GM18858 (cell line): ENCODE measurements at regions not wholly inside any gene's neighbourhood (a gene's known extent, or its start where the extent isn't known, plus 50 kb on each side); places are given as distances from the start of the nearest gene placed in this dataset.

Source experiments
- ATAC-seq: cut with Tn5 transposase; IDR thresholded peaks from one replicate; pipeline ENCODE4 v1.9.1; 2021; ENCODE audit not compliant: unreplicated experiment

DNA sequence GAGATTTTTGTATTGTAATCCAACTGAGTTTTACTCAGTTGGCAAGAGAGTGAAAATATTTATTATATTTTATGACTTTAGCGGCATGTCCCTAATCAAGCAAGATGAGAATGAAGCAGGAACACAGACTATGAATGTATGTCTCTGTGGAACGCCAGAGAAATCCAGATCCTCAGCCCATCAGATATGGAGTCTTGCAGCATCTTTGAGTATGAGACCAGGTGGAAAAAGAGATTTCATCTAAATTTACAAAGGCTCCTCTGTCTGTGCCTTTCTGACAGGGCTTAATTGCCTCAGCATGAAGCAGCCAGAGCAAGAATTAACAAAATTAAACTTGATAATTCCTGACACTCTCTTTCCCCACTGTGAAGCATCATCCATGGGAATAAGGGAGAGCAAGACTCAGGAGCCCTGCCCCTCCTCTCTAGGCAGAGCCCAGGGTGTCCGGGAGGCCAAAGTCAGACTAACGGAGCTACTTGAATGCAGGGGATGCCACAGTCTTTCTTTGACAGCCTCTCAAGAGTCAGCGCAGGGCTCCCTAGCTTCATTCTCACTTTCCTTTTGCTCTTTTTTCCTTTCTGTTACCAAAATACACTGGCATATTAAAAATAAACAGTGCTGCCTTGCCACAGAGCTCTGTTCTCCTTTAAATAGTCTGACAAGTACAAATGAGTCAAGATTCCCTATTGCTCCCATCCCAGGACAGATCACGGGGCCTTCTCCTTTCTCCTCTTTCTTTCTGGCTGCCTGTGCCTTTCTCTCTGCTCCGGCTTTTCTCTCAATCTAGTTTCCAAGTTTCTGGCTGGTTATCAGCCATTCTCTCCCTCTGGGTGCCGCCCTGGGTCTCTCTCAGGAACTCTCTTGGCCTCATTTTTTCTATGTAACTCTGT lies 132.2 kb upstream of the INHBA start:
- no peak for ATAC-seq

GRCh38 chr7:41832941-41833340 lies 130.1 kb upstream of the INHBA start:
- no peak for ATAC-seq

- no peak for ATAC-seq
Observed at GRCh38 chr7:41830271-41830670, 127.4 kb upstream of the INHBA start.

GRCh38 chr7:41828911-41829310 lies 126.0 kb upstream of the INHBA start:
- ATAC-seq = no peak

- no peak for ATAC-seq
Observed at GRCh38 chr7:41826641-41827040, 123.8 kb upstream of the INHBA start.

DNA sequence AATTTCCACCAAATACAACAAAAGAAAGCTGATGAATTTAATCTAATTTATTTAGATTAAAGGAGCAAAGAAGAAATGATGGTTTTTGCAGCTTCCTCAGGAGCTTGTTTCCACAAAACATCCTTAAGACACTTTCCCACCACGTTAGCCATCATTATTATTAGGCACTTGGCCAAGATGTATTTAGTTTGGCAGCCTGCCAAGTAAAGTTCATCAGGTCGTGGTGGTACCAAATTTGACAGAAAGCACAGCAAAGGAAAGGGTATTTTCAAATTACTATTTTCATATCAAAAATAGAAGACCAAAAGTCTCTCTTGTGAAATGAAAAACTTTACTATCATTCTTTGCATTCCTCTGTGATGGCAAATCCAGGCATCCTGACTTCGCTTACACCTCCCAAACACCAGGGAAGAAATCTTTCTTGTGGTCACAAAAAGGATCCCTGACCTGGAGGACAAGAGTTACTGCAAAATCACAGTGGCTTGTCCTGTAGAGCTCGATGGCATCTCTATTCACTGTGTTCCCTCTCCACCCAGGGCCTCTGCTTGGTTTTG lies 123.1 kb upstream of the INHBA start:
- no peak for ATAC-seq

DNA sequence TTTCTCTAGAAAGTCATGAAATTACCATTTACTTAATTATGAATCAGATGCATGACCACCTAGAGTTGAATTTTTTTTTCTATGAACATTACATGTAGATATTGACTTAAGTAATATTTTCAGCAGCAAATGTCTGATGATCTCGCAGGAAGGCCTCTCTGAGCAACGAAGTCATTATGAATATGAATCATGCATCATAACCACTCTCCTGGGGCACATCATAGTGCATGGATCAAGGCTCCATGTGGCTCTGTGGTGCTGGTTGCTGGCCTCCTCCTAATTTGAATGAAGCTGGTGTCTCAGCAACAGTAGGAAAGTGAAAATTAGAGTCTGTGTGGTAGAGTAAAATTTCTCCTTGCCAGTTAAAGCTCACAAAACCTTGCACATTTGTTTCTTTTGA lies 121.4 kb upstream of the INHBA start:
- ATAC-seq = no peak

DNA sequence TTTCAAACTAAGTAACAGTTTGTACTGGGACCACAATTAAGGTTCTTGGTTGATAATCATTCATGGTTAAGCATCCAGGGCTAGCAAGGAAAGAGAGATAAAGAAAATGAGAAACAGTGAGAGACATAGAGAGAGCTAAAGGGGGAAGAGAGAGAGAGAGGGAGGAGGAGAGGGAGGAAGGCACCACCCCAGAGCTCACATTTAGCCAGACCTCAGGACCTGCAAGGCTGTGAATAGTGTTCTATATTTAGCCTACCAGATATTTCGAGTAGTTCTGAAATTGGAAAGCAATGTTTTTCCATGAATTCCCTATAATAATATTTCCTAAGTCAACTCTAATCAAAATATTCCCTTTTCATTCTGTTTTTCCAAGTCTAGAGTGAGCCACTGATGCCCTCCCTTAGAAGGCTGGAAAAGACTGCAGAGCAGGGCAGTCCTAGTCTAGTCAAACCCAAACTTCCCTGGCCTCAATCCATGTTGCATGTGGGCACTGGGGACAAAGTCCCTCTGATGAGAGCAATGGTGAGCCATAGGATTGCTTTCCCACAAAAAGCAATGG lies 119.4 kb upstream of the INHBA start:
- ATAC-seq = no peak

DNA sequence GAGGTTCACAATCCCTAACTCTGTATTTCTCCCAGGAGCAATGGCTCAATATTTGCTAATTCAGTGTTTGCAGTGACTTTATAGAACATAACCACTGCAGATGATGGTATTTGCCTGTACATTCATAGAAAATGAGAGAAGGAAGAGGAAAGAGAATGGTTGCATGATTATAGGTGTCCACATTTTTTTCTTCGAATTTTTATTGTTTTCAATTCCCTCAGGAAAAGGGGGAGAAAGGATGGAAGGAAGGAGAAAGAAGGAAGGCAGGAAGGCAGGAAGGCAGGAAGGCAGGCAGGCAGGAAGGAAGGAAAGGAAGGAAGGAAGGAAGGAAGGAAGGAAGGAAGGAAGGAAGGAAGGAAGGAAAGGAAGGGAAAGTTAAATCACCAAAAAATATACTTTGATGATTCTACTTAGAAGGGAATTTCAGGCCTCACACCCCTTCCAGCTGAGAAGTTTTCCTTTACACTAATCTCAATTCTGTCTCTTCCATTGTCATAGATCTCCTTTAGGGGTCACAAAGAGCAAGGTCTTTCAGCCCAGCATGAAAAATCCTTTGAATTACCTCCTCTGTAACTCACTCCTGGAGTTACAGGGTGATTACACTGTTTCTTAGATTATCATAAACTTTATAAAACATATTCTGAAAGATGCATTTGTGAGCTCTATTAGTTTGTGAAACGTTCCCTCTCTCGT lies 118.8 kb upstream of the INHBA start:
- ATAC-seq = no peak

- no peak for ATAC-seq
Observed at GRCh38 chr7:41820111-41820671, 117.3 kb upstream of the INHBA start.

DNA sequence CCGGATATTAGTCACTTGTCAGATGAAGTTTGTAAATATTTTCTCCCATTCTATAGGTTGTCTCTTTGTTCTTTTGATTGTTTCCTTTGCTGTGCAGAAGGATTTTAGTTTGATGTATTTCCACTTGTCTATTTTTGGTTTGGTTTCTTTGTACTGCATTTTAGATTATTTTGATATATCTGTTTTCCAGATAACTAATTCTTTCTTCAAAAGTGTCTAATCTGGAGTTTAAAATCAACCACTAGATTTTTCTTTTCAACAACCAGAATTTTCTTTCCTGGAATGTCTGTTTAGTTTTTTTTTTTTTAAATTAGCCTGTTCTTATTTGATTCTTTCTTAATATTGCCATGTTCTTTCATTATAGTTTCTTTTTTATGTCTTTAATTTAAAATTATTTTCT lies 116.8 kb upstream of the INHBA start:
- no peak for ATAC-seq

GRCh38 chr7:41818765-41819398 lies 116.0 kb upstream of the INHBA start:
- no peak for ATAC-seq

DNA sequence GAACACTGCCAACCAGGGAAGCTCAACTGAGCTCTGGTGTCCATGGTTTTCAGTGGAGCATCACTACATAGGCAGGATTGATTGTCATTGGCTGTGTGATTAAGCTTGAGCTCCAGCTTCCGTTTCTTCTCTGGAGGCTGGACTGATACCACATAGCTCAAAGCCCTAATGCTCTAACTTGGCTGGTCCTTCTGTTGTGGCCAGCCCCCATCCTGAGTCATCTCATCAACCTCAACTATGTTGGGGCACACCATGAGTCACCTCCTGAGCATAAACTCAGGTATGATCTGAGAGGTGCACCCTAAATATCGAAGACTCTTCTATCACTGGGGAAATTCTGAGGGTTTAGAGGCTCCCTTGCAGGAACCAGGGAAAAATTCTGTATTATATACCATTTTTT lies 114.5 kb upstream of the INHBA start:
- ATAC-seq = peak; percentile 59

GRCh38 chr7:41816111-41816510 lies 113.2 kb upstream of the INHBA start:
- peak; percentile 33 for ATAC-seq

DNA sequence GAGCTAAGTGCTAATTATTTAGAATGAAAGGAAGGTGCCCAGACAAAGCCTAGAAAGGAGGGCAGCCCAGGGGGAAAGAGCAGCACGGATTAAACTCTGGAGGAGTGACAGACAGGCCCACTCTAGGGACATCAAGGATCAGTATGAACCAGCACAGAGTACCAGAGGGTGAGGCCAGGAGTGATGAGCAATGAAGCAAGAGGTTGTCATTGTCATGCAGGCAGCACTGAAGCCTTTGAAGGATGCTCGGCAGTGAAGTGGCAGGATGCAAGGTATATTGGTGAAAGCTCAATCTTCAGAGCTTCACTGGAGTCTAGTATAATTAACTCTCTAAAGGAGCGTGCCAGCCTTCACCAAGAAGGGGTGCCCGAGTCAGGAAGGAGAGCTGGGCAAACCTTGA lies 112.0 kb upstream of the INHBA start:
- ATAC-seq = no peak

DNA sequence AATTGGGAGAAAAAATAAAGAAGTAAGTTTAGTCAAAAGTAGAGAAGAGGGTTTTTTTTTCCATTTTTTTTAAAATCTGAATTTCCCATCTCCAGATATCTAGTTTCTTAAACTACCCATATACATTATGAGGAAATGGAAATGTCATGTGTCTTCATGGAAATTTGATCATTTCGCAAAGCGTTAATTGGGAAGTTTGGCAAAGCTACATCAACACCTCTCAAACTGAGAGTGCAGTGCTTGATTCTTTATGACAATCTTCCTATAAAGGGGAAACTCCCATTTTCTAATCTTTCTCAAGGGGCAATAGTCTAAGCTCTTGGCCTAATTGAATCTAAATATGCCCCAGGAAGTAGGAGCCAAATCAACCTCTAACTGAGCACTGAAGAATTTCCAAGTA lies 110.4 kb upstream of the INHBA start:
- no peak for ATAC-seq

- no peak for ATAC-seq
Observed at GRCh38 chr7:41811941-41812340, 109.1 kb upstream of the INHBA start.

GRCh38 chr7:41809940-41810576 lies 107.2 kb upstream of the INHBA start:
- peak; percentile 93 for ATAC-seq

DNA sequence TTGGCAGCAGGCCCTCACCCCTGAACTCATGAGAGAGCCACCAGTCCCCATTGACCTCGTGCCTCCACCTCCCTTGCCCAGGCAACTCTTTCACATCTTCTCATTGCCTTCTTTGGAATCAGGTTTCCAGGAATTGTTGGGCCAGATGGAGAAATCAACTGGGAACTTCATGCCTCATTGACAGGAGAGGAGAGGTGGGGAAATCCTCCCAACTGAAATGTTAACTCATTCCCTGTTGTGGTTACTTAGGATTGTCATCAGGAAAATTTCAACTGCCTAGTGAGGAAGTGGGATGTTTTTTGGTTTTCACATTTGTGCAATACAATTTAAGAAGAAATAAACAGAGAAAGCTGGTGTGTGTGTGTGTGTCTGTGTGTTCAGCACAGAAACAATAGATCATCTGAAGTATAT lies 106.6 kb upstream of the INHBA start:
- no peak for ATAC-seq

GRCh38 chr7:41809116-41809515 lies 106.2 kb upstream of the INHBA start:
- no peak for ATAC-seq

- ATAC-seq = no peak
Observed at GRCh38 chr7:41808541-41808940, 105.7 kb upstream of the INHBA start.
